ENCODE measurements at regions not wholly inside any gene's neighbourhood (a gene's known extent, or its start where the extent isn't known, plus 50 kb on each side); places are given as distances from the start of the nearest gene placed in this dataset.

DNA sequence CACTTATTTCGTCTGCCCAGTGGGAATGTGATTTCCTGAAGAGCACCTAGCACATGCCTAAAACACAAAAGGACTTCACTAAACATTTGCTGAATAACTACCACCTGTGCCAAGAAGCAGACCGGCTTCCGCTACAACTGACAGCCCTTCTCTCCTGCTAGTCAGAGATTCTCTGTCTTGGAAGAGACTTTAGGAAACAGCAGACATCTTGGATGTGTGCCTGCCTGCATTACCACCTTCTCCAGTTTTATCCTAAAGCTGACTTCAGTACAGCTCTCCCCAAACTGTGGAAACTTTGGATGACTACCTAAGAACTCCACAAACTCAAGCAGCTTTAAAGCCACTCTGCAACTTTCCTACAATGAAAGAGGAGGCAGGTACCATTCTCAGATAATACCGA, 116.5 kb upstream of the MAN2A1 start:
- no peak for TF ChIP-seq POLR2A (IDR thresholded peaks at IDR 0.05)
- TF ChIP-seq, protein P1, sequence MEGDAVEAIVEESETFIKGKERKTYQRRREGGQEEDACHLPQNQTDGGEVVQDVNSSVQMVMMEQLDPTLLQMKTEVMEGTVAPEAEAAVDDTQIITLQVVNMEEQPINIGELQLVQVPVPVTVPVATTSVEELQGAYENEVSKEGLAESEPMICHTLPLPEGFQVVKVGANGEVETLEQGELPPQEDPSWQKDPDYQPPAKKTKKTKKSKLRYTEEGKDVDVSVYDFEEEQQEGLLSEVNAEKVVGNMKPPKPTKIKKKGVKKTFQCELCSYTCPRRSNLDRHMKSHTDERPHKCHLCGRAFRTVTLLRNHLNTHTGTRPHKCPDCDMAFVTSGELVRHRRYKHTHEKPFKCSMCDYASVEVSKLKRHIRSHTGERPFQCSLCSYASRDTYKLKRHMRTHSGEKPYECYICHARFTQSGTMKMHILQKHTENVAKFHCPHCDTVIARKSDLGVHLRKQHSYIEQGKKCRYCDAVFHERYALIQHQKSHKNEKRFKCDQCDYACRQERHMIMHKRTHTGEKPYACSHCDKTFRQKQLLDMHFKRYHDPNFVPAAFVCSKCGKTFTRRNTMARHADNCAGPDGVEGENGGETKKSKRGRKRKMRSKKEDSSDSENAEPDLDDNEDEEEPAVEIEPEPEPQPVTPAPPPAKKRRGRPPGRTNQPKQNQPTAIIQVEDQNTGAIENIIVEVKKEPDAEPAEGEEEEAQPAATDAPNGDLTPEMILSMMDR (IDR thresholded peaks at IDR 0.05 in 8 of 11, conservative IDR thresholded peaks at IDR 0.05 in 3 of 11) = no peak

Measured in spleen (tissue), 7 donors.